ENCODE measurements at regions not wholly inside any gene's neighbourhood (a gene's known extent, or its start where the extent isn't known, plus 50 kb on each side); places are given as distances from the start of the nearest gene placed in this dataset.

DNA sequence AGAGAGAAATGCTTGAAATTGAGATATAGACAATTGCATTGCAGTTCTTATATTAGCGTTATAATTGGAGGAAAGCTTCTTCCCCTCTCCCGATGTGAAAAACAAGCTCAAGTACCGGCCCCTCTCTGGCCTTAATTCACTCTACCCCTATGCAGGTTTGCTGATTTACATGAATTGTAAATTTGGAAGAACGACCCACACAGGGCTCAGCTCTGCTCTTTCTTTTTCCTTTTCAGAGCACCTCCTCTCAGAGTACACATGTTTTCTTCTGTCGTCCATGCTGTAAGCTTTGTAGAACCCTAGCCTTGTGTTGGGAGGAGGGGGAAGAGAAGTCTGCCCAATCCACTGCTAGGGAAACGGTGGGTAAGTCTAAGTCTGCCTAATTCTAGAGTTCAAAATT is 140.8 kb downstream of the IQUB start:
- TF ChIP-seq, protein P1, sequence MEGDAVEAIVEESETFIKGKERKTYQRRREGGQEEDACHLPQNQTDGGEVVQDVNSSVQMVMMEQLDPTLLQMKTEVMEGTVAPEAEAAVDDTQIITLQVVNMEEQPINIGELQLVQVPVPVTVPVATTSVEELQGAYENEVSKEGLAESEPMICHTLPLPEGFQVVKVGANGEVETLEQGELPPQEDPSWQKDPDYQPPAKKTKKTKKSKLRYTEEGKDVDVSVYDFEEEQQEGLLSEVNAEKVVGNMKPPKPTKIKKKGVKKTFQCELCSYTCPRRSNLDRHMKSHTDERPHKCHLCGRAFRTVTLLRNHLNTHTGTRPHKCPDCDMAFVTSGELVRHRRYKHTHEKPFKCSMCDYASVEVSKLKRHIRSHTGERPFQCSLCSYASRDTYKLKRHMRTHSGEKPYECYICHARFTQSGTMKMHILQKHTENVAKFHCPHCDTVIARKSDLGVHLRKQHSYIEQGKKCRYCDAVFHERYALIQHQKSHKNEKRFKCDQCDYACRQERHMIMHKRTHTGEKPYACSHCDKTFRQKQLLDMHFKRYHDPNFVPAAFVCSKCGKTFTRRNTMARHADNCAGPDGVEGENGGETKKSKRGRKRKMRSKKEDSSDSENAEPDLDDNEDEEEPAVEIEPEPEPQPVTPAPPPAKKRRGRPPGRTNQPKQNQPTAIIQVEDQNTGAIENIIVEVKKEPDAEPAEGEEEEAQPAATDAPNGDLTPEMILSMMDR (conservative IDR thresholded peaks at IDR 0.05 in 1 of 2, IDR thresholded peaks at IDR 0.05 in 1 of 2; ENCODE audit: low read depth in 1 of 2, low read length in 2 of 2), result no peak
- TF ChIP-seq EZH2 (IDR thresholded peaks at IDR 0.05; ENCODE audit: low read length, missing control alignments), result no peak

All from fibroblast of lung (primary cell).